GM10266 (cell line): ENCODE measurements at regions not wholly inside any gene's neighbourhood (a gene's known extent, or its start where the extent isn't known, plus 50 kb on each side); places are given as distances from the start of the nearest gene placed in this dataset.

ENCODE experiments used
- DNase-seq: peaks from one replicate; pipeline ENCODE4 v3.0.0; 2012; ENCODE audit errors: extremely low spot score
- CTCF ChIP-seq: IDR thresholded peaks from 2 replicates; pipeline ENCODE4 v1.5.1; 2012; ENCODE audit warnings: mild to moderate bottlenecking, low read depth; ENCODE audit not compliant: control insufficient read depth, insufficient read depth; ENCODE audit errors: missing control alignments

GRCh38 chr19:30095171-30095570 is 153.1 kb downstream of the URI1 start:
- TF ChIP-seq CTCF, result no peak
- DNase-seq, result no peak

- DNase-seq, result no peak
- TF ChIP-seq CTCF, result no peak
Observed at GRCh38 chr19:30096596-30097370, 154.7 kb downstream of the URI1 start.

DNA sequence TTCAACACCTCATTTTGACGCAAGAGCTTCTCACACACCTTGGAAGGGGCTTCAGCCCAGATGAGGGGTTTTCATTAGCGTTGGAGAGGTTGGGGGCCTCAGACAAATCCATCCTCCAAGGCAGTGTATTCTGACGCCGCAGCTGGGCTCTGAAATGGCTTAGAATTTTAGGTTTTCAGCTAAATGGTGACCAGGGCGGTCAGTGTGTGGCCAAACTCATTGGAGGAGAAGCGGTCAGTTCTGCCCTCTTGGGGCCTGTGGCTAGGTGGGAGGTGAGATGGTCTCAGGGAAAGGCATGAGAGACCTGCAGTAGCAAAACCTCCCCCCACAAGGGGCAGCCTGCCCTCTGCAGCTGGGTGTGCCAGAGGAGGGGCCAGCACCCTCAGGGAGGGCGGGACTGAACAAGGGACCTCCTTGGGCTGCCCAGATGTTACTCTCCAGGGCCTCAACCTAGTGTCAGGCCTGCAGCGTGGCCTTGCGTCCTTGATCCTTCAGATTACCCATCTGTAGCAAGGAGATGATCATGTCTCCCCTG is 155.8 kb downstream of the URI1 start:
- TF ChIP-seq CTCF, result no peak
- DNase-seq, result no peak

- no peak for TF ChIP-seq CTCF
- DNase-seq, result no peak
Observed at GRCh38 chr19:30102239-30102638, 160.2 kb downstream of the URI1 start.

- no peak for DNase-seq
- no peak for TF ChIP-seq CTCF
Observed at GRCh38 chr19:30102666-30103065, 160.6 kb downstream of the URI1 start.

DNA sequence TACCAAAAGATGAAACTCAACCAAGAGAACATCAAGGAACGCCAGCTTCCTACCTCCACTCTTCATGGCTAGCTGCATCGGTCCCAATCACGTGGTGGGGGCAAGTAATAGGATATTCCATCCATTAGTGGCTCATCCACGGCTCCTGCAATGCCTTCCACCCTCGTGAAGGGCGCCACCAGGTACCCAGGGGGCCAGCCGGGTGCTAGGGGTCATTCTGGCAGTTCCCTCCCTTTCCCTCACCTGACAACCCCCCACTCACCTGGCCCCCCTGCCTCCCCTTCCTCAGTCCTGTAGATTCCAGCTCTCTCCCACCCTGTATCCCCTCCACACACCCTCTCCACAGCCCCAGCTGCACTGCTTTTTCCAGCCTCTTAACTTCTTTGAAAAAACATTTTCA is 161.9 kb downstream of the URI1 start:
- no peak for DNase-seq
- TF ChIP-seq CTCF, result no peak

DNA sequence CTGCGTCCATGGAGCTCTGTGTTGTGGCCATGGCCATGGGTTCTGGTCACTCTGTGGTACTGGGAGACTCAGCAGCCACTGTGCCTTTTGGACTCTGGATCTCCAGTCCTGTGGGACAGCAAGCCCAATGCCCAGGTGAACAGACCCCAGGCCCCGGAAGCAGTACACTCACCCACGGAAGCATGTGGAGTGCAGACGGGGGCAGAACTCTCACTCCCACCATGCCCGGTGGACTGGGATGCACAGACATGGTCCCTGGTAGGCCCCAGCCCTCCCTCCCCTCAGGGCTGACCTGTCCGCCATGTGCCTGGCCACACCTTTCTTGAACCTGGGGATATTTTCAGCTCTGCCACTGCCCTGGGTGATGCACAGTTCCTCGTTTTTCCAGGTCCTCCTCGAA is 163.3 kb downstream of the URI1 start:
- no peak for TF ChIP-seq CTCF
- DNase-seq, result no peak
